ENCODE measurements at regions not wholly inside any gene's neighbourhood (a gene's known extent, or its start where the extent isn't known, plus 50 kb on each side); places are given as distances from the start of the nearest gene placed in this dataset.

- Histone ChIP-seq H3K27me3 (ENCODE audit: control insufficient read depth, insufficient read depth, low read length, poor library complexity, severe bottlenecking) (no peaks in the 10 kb centered on the region), H3K9me3 (ENCODE audit: control insufficient read depth, low read length) (no peaks in the 10 kb centered on the region), H3K4me1 (ENCODE audit: control insufficient read depth, insufficient read depth, low read length) (no peaks in the 10 kb centered on the region), H3K9ac (ENCODE audit: extremely low read depth, low read length, poor library complexity, severe bottlenecking) (no peak overlapping the region), H3K36me3 (ENCODE audit: control insufficient read depth, insufficient read depth, low read length) (no peaks in the 10 kb centered on the region), H3K4me3 (ENCODE audit: low read length) (no peak overlapping the region), H3K27ac (ENCODE audit: low read depth, low read length) (no peak overlapping the region)
- Mint-ChIP-seq H3K27me3 (ENCODE audit: insufficient read depth) (peaks cover 5% of the 10 kb centered on the region), H3K9me3 (no peaks in the 10 kb centered on the region), H3K36me3 (ENCODE audit: low read depth) (no peaks in the 10 kb centered on the region), H3K4me3 (no peak overlapping the region), H3K27ac (no peak overlapping the region), H3K4me1 (peaks cover 9% of the 10 kb centered on the region)
- WGBS, 2 experiments (ENCODE audit: insufficient coverage in 1 of 2, insufficient read length in 1 of 2) = 55 to 80% methylated on average over 2 of the region's 2 CpGs
- no peak for TF ChIP-seq CTCF (conservative IDR thresholded peaks at IDR 0.05)
- peak; percentile 49 for DNase-seq
Measured at GRCh38 chr1:58005212-58005611, 541.3 kb downstream of the OMA1 start.

GRCh38 chr1:58003988-58004387 is 542.5 kb downstream of the OMA1 start:
- Histone ChIP-seq H3K4me3 (ENCODE audit: low read length) (no peak overlapping the region), H3K27ac (ENCODE audit: low read depth, low read length) (no peak overlapping the region), H3K27me3 (ENCODE audit: control insufficient read depth, insufficient read depth, low read length, poor library complexity, severe bottlenecking) (no peaks in the 10 kb centered on the region), H3K4me1 (ENCODE audit: control insufficient read depth, insufficient read depth, low read length) (no peaks in the 10 kb centered on the region), H3K9ac (ENCODE audit: extremely low read depth, low read length, poor library complexity, severe bottlenecking) (no peak overlapping the region), H3K36me3 (ENCODE audit: control insufficient read depth, insufficient read depth, low read length) (no peaks in the 10 kb centered on the region), H3K9me3 (ENCODE audit: control insufficient read depth, low read length) (no peaks in the 10 kb centered on the region)
- no peak for DNase-seq
- no peak overlapping the region for H3K4me3 Mint-ChIP-seq
- WGBS, 2 experiments (ENCODE audit: insufficient coverage in 1 of 2, insufficient read length in 1 of 2) = 90 to 92% methylated on average over 2 to 3 of the region's 3 CpGs
- no peaks in the 10 kb centered on the region for H3K36me3 Mint-ChIP-seq (ENCODE audit: low read depth)
- no peak overlapping the region for H3K27ac Mint-ChIP-seq
- peaks cover 13% of the 10 kb centered on the region for H3K27me3 Mint-ChIP-seq (ENCODE audit: insufficient read depth)
- H3K9me3 Mint-ChIP-seq = no peaks in the 10 kb centered on the region
- no peak for TF ChIP-seq CTCF (conservative IDR thresholded peaks at IDR 0.05)
- peaks cover 9% of the 10 kb centered on the region for H3K4me1 Mint-ChIP-seq

GRCh38 chr1:58003059-58003458 is 543.5 kb downstream of the OMA1 start:
- 56 to 62% methylated on average over 3 of the region's 3 CpGs for whole genome bisulfite sequencing, 2 experiments (ENCODE audit: insufficient coverage in 1 of 2, insufficient read length in 1 of 2)
- TF ChIP-seq CTCF (conservative IDR thresholded peaks at IDR 0.05) = no peak
- Histone ChIP-seq H3K4me3 (ENCODE audit: low read length) (no peak overlapping the region), H3K27ac (ENCODE audit: low read depth, low read length) (no peak overlapping the region), H3K9ac (ENCODE audit: extremely low read depth, low read length, poor library complexity, severe bottlenecking) (no peak overlapping the region), H3K36me3 (ENCODE audit: control insufficient read depth, insufficient read depth, low read length) (no peaks in the 10 kb centered on the region), H3K9me3 (ENCODE audit: control insufficient read depth, low read length) (no peaks in the 10 kb centered on the region), H3K4me1 (ENCODE audit: control insufficient read depth, insufficient read depth, low read length) (no peaks in the 10 kb centered on the region), H3K27me3 (ENCODE audit: control insufficient read depth, insufficient read depth, low read length, poor library complexity, severe bottlenecking) (no peaks in the 10 kb centered on the region)
- H3K9me3 Mint-ChIP-seq = no peaks in the 10 kb centered on the region
- H3K4me3 Mint-ChIP-seq = no peak overlapping the region
- no peak for DNase-seq
- no peak overlapping the region for H3K27ac Mint-ChIP-seq
- H3K4me1 Mint-ChIP-seq = peaks cover 9% of the 10 kb centered on the region
- H3K27me3 Mint-ChIP-seq (ENCODE audit: insufficient read depth) = peaks cover 22% of the 10 kb centered on the region
- no peaks in the 10 kb centered on the region for H3K36me3 Mint-ChIP-seq (ENCODE audit: low read depth)
